ENCODE measurements at regions not wholly inside any gene's neighbourhood (a gene's known extent, or its start where the extent isn't known, plus 50 kb on each side); places are given as distances from the start of the nearest gene placed in this dataset.
"Not testable (repeated sequence)": the region's sequence is repeated elsewhere in the genome, so short reads cannot be mapped to it uniquely, and the experiment has no call there.

DNA sequence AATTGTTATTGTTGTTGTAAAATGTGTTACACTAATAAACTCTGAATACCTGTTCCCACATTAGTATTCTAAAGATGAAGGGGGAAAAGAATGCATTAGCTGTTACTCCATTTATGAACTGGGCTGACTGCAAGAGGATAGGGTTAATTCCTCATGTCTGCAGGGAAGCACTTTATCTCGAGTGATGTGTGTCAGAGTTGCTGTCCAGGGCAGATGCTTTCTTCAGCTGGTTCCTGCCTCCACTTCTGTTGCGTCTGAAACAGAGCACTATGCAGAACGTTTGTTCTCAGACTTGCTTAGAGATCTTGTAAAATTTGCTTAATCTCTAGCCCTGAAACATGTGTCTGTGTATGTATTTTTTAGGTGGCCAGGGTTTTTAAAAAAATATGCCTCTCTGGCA, 318.8 kb downstream of the SPRY2 start:
- no peak for DNase-seq

DNA sequence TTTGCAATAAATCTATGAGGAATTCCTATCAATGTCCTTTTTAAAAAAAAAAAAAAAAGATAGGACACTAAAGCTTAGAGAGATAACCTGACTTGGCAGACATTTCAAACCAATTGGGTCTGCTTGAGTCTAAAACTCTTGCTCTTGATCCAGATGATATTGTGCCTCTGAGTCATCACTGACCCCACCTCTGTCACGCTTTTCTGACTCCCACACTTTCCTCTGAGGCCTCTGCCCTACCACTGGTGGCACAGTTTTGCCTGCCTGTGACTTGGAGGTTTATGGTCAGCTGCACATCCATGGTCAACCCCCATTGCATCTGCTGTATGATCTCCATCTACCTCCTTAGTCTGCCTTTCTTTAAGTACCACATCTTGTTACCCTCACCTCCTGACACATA, 328.7 kb downstream of the SPRY2 start:
- no peak for DNase-seq

DNA sequence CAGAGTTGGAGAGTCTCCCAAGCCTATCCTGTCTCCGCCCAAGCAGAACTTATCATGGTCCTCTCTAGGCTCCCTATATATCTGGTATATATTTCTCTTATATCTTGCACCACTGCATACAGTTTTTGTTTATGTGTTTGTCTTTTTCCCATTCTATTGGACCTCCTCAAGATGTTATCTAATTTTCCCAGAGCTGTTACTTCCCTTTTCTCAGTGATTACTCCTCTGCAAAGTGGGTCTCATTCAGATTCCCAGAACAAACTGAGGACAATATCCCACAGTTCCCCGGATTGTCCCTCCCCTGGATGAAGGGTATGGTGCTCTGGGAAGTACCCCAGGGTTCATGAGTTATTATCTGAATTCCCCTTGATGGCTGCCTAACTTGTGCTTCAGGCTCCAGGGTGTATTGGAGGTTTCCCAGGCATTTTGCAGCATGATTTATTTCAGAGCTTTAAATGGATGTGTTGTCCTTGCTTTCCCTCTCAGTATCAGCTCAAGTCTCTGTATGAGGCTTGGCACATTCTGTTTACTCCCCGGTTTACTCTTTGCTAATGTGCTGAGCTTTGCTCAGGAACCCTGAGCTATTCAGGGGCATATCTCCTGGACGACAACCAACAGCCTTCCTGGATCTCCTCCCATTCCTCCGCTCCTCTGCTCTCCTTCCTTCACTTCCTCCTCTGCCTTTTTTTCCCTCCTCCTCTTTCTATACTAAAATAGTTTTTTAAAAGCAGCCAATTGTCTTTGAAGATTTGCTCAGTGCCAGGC, 329.3 kb downstream of the SPRY2 start:
- DNase-seq = no peak

DNA sequence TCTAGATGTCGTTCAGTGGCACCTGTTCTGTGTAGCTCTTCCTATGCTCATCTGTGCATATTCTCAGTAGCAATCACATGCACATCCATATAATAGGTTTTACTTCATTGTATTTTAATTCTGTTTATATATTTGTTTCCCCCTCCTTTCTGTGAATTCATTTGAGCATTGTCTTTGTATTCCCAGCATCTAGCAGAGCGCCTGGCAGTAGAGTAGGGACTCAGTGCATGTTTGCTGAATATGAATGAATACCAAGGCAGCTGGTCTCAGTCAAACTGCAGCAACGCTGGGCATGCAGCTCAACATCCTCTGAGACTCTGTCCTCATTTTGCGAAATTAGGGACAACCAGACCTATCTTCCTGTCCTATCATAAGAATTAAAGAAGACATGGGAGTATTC, 330.1 kb downstream of the SPRY2 start:
- DNase-seq = no peak

DNA sequence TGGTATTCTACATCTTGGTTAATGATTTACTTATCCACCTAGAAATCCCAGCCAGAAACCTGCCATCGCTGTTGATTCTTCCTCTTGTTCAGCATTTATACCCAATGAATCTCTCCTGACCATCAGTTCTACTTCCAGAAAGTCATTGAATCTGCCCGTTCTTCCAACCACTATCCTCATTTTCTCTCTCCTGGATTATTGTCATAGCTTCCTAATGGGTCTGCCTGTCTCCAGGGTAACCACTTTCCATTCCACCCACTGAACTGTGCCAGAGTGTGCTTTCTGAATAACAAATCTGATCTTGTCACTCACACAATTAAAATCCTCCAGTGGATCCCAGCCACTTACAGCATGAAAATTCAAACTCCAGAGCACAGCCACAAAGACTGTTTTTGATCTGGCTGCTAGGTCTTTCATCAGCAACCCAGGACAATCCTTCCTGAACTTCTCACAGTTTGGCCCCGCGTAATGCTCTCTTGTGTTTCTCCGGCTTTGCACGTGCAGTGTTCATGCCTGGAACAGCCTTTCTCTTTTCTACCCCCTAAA, 330.6 kb downstream of the SPRY2 start:
- no peak for DNase-seq

DNA sequence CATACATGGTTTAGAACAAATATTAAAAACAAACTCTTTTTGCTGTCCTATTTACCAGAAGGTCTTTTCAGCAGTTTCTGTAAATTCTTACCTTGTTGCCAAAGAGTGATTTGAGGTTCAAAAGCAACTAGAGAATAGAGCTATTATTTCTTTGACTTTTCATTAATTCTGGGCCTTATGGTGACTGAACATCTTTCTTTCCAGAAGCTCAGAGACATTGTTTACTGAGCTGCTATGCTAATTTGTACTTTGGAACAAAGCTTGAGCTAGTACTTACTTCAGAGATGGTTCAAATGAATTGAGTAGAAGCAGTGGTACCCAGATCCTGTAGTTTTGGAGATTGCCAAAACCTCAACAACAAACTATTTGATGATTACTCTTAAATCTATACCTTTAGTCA, 331.2 kb downstream of the SPRY2 start:
- no peak for DNase-seq

DNA sequence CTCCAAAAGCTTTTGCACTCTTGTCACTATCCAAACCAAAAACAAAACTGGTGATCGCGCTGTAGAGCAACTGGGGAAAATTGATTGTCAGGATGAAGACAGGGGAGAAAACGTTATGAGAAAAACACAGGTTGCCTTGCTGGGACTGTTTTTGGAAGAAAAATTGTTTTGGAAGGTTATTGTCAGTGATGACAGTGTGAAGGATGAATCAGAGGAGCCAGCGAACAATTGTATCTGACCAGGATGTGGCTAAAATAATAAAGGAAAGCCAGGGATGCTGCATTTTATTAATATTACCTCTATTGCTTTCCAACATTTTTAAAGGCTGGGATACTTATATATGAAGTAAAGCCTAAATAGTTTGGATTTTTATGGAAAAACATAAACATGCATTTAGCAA, 334.0 kb downstream of the SPRY2 start:
- no peak for DNase-seq

DNA sequence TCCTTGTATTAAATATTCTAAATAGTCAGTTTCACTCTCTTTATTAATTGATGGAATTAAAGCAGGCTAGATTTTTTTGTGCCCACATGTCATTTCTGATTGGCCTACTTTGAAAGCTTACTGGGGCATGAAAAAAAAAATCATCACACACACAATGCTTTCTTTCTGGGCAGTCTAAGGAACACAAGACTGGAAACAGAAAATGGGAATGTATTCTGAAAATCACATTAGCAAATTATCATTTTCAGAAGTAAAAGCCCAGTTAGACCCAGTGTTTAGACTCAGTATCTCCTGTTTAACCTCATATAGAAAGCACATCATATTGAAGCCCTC, 339.4 kb downstream of the SPRY2 start:
- DNase-seq = no peak

DNA sequence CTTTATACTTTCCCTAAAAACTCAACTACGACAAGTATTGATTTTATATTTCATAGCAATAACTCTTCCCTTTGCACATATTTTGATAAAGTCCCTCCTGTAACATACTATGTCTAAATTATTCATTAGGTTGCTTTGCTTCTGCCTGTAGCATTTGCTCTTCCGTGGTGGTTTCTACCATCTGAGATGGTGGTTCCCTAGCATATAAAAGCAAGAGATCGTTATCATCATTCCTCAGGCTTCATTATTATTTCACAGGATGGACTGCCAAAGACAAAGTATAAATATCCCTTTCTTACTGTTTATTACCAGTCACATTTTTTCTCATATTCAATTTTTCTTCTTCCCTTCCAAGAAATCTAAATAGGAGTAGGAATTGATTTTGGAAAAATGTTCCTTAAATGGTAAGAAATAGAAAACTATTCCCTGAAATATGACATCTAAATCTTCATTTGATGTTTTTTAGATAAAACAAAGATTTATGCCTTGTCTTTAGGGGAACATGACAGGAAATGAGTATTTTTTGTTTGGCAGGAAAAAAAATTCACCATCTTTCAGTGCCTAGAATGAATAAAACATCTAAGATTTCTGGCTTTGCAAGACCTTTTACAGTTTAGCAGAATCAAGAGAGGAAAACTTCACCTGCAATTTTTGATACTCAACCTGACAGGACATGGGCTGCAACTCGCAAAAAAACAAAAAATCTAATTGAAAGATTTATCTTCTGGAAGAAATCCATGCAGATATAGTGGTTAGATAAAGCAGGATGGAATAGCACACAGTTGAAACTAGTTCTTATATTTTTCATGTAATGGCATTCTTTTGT, 340.0 kb downstream of the SPRY2 start:
- DNase-seq = no peak

DNA sequence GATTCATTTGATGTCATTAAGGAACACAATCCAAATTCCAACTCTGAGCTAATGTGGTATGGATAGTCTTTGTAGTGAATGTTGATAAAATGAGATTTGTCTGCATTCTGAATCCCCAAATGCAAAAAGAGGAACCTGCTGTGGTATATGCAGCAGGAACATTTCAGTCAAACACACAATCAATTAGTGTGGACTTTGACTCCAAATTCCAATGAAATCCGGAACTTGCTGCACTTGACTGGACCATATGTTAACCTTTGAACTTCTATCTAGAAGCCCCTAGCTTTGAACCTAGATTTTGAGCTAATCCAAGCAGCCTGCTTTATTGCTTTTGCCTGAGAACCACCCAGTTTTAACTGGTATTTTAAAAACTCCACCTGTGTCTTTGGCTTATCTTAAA, 341.3 kb downstream of the SPRY2 start:
- no peak for DNase-seq

DNA sequence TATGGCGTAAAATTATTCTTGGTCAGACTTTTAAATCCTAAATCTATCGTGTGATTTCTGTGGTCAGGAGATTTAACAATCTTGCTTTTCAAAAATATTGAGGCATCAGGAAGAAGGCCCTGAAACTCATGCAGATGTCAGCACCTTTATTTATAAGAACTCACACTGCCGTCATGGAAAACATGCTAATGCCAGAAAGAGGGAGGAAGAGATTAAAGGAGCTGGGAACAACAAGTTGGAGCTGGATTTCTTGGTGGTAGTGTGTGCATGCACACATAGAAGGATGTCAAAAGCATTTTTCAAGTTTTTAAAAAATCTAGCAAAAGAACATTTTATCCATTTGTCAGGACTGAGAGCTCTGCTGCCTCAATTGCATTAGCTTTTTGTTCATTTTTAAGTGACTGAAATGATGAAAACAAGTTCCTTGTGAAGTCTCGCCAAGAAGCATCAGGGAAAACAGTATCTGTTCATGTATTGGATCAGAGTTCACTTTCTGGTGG, 342.5 kb downstream of the SPRY2 start:
- no peak for DNase-seq

DNA sequence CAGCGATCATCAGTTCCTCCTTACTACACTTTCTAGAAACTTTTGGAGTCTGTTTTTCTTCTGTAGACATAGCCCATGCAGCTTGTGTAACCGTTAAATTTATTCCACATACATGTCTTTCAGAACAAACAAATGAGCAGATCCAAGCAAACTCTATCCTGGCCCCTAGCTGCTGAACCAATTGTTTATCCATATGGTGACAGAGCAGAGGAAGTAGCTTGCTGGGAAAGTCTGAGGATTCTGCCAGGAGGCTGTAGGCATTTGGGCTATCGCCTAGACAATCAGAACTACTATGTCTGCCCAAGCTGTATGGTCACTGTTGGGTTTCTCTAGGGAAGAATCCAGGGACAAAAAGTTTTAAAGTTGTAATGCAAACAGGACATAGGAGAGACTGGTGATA, 343.7 kb downstream of the SPRY2 start:
- no peak for DNase-seq

DNA sequence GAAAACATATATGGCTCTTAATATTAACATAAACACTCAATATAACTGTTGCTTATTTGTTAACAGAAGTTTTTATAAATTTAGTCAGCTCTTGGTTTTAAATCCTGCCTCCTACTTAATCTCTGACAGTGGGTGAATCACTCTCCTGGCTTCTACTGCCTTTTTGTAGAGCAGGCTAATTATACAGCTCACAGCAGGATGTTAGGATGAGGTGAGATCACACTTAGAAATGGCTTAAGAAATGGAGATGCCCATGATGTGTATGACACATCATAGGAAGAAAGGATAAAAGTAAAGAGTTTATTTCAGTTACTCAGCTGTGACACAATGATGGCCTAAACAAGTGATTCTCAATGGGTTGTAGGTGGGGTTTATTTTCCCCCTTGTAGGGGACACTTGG, 345.6 kb downstream of the SPRY2 start:
- no peak for DNase-seq

DNA sequence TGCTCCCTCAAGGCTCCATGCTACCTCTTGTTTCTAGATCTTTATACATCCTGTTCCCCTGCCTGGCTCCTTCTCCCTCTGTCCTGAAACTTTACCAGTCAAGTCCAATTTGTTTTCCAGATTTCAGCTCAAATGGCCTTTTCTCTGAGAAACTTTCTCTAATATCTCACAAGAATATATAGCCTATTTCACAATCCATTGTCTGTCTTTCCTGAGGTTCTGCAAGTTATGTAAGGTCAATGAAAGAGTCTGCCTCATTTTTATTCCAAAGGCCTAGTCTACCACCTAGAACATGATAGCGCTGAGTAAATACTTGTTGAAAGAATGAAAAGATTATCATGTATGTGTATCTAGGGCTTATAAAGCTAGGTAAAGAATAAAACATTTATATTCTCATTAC, 348.8 kb downstream of the SPRY2 start:
- DNase-seq = no peak

DNA sequence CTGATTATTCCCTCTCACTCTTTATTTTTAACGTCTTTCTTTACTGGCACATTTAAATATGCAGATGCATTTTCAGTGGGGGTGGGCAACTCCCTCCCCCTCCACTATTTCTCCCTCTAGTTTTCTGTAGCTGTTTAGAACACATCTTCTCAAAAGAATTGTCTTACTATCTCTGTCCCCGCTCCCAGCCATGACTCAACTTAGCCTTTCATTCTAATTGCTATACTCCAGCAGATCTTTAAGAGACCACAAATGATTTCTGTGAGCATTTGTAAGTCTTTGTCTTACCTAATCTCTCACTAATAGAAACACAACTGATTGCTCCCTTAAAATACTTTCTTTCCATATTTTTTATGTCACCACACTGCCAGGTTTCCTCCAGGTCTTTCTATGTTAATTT, 350.9 kb downstream of the SPRY2 start:
- no peak for DNase-seq

DNA sequence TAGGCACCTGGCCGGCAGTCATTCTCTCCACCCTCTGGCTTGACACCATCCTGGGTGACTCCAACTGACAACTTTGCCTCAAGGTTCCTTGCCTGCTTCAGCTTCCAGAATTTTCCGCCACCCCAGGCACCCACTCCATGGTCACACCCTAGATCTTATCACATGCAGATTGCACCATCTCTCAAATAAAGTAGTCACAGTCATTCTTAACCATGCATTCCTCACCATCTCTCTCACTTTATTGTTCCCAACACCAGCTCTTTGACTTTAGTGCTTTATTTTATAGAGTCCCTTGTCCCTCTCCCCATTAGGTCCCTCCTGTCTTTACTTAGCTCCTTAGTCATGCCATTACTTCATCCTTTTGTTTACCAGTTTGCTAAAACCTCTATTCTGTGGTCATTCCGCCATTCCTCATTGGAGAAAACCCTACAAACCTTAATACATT, 351.7 kb downstream of the SPRY2 start:
- DNase-seq = no peak

DNA sequence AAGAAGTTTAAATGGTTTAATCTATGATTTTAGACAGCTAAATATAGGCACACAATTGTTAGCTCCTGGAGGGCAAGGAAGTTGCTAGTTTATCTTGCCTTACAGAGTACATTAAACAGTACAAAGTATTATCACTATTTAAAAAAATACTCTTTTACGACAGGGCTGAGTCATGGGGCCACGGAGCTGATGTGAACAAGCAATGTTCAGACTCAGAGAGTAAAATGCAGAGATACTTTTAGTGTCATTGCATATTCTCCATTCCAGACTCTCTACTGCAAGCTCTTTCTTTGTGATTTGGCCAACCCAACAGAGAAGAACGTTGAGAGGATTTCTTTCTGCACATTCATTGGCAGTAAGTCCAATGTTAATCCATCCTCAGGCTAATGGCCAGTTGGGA, 352.4 kb downstream of the SPRY2 start:
- no peak for DNase-seq

DNA sequence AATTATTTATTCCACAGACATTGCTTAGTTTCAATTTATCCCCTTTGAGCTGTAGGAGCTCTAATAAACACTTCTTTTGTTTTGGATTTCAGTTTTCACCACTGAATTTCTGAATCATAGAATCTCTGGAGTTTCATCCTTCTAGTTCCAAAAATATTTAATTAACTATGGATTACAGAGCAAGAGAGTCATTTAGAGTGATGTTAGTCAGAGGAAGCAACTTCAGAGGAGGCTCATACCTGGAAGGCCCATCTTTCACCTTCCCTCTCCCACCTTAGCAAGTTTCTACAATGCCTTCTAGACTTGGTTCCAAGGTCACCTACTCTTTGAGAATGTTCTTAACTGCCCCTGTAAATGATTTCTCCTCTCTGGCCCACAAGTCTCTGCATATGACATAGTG, 353.2 kb downstream of the SPRY2 start:
- DNase-seq = no peak

DNA sequence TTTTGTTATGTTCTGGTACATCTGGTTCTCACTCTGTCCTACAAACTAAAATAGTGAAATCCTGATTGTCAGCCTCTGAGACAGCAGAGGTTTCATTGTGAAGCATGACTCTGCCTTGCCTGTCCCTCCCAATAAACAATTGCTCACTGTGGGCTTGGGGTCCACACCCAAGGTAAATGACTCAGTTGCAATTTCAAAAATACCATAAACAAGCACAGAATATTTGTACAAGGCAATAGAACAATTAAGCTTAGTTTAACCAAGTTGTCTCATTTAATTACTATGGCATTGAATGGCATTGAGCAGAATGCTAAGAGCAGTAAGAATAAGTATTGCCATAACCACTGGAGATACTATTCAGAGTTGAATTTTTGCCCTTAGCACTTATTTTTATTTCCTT, 353.6 kb downstream of the SPRY2 start:
- no peak for DNase-seq

DNA sequence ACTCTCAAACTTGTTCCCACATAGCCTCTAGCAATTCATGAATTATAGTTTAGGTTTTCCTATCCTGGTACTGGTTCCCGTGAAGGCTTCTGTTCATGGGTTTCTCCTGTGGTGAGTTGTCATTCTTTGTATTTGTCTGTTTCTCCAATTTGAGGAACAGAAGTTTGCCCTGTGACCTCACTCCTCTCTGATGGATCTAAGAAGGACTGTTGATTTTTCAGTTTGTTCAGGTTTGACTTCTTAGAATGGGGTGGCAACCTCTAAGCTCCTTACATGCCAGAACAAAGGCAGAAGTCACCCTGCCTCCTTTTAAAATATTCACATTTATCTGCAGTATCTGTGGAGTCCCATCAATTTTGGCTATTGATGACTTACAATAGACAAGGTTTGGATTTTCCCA, 354.0 kb downstream of the SPRY2 start:
- DNase-seq = no peak

DNA sequence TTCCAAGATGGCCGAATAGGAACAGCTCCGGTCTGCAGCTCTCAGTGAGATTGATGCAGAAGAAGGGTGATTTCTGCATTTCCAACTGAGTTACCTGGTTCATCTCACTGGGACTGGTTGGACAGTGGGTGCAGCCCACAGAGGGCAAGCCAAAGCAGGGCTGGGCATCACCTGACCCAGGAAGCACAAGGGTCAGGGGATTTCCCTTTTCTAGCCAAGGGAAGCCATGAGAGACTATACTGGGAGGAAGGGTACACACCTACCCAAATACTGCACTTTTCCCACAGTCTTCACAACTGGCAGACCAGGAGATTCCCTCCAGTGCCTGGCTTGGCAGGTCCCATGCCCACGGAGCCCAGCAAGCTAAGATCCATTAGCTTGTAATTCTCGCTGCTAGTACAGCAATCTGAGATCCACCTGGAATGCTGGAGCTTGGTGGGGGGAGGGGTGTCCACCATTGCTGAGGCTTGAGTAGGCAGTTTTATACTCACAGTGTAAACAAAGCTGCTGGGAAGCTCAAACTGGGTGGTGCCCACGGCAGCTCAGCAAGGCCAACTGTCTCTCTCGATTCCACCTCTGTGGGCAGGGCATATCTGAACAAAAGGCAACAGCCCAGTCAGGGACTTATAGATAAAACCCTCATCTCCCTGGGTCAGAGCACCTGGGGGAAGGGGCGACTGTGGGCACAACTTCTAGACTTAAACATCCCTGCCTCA, 365.8 kb downstream of the SPRY2 start:
- DNase-seq = not testable (repeated sequence)

DNA sequence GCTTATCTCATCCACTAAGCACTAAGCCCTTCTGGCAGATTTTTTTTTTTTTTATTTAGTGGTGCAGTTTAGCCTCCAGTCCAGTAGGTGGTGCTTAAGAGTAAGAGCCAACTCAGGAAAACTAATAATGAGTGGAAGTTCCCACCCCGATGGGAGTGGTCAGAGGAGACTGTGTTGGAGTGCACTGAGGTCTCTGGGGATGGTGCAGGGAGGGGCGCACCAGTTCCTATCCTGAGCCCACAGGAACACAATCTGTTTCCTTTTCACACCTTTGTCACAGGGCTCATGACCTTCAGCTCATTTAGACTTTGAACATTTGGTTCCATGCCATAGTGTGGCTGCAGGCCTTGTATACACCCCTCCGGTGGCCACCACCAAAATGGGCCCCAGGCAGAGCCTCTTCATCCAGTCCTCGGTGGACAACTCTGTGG, 367.4 kb downstream of the SPRY2 start:
- no peak for DNase-seq

DNA sequence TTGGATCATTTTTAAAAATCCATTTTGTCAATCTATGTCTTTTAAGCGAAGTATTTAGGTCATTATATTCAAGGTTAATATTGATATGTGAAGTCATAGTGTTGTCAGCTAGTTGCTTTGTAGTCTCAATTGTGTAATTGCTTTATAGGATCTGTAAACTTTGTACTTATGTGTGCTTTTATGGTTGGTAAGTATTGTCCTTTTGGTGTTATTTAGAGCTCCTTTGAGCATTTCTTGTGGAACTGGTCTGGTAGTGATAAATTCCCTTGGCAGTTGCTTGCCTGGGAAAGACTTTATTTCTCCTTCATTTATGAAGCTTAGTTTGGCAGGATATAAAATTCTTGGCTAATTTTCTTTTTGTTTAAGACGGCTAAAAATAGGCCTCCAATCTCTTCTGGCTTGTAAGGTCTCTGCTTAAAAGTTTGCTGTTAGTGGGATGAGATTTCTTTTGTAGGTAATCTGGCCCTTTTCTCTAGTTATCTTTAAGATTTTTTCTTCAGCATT, 368.8 kb downstream of the SPRY2 start:
- DNase-seq = no peak

Measured in activated CD4-positive, alpha-beta T cell treated with anti-CD3 and anti-CD28 coated beads for 1 hour (primary cell).